H1 (cell line): ENCODE measurements at regions not wholly inside any gene's neighbourhood (a gene's known extent, or its start where the extent isn't known, plus 50 kb on each side); places are given as distances from the start of the nearest gene placed in this dataset.

ENCODE experiments used
- TF ChIP-seq, protein P1 (sequence below): IDR thresholded peaks from 2 replicates; pipeline ENCODE4 v1.6.1; 2012; ENCODE audit warnings: inconsistent platforms

DNA sequence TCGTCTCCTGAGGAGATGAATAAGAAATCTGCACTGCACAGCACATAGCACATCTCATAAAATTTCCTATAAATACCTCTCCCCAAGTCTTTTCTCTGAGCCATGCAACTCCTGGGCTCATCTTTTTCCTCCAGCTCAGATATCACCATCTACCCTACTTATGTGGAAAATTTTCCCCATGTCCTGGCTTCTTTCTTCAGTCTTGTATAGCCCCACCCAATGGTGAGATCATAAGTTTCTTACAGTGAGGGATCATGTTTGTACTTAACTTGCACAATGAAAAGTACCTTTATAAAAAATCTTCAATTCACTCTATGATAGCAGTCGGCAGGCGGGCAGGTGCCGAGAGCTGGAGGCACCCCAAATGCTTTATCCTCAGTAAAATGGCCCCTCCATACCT, 198.6 kb upstream of the S100G start (continued):
- TF ChIP-seq, protein P1, sequence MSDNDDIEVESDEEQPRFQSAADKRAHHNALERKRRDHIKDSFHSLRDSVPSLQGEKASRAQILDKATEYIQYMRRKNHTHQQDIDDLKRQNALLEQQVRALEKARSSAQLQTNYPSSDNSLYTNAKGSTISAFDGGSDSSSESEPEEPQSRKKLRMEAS = no peak
